ENCODE measurements at regions not wholly inside any gene's neighbourhood (a gene's known extent, or its start where the extent isn't known, plus 50 kb on each side); places are given as distances from the start of the nearest gene placed in this dataset.

- DNase-seq (ENCODE audit: low spot score): no peak
These were observed 107.1 kb upstream of the UBE2E2 start for GRCh38 chr3:23096041-23096440.

- DNase-seq (ENCODE audit: low spot score): no peak
These were observed 104.1 kb upstream of the UBE2E2 start for GRCh38 chr3:23099021-23099420.

GRCh38 chr3:23099677-23100076, 103.5 kb upstream of the UBE2E2 start:
- no peak for DNase-seq (ENCODE audit: low spot score)

- DNase-seq (ENCODE audit: low spot score): no peak
These were observed 103.0 kb upstream of the UBE2E2 start for GRCh38 chr3:23100106-23100505.

- DNase-seq (ENCODE audit: low spot score): no peak
These were observed 99.4 kb upstream of the UBE2E2 start for GRCh38 chr3:23103764-23104163.

GRCh38 chr3:23105048-23105447, 98.1 kb upstream of the UBE2E2 start:
- DNase-seq (ENCODE audit: low spot score): no peak

GRCh38 chr3:23106666-23107065, 96.5 kb upstream of the UBE2E2 start:
- DNase-seq (ENCODE audit: low spot score): no peak

- no peak for DNase-seq (ENCODE audit: low spot score)
These were observed 95.9 kb upstream of the UBE2E2 start for GRCh38 chr3:23107221-23107620.

GRCh38 chr3:23108451-23109057, 94.6 kb upstream of the UBE2E2 start:
- DNase-seq (ENCODE audit: low spot score): no peak

GRCh38 chr3:23111286-23111685, 91.8 kb upstream of the UBE2E2 start:
- no peak for DNase-seq (ENCODE audit: low spot score)

- no peak for DNase-seq (ENCODE audit: low spot score)
These were observed 91.3 kb upstream of the UBE2E2 start for GRCh38 chr3:23111797-23112196.

- DNase-seq (ENCODE audit: low spot score): no peak
These were observed 90.6 kb upstream of the UBE2E2 start for GRCh38 chr3:23112491-23112890.

GRCh38 chr3:23113455-23114171, 89.5 kb upstream of the UBE2E2 start:
- DNase-seq (ENCODE audit: low spot score): no peak

GRCh38 chr3:23114432-23114831, 88.7 kb upstream of the UBE2E2 start:
- no peak for DNase-seq (ENCODE audit: low spot score)

- DNase-seq (ENCODE audit: low spot score): peak; percentile 23
These were observed 87.8 kb upstream of the UBE2E2 start for GRCh38 chr3:23115171-23115877.

- no peak for DNase-seq (ENCODE audit: low spot score)
These were observed 86.9 kb upstream of the UBE2E2 start for GRCh38 chr3:23116081-23116837.

- no peak for DNase-seq (ENCODE audit: low spot score)
These were observed 85.3 kb upstream of the UBE2E2 start for GRCh38 chr3:23117856-23118255.

- DNase-seq (ENCODE audit: low spot score): no peak
These were observed 75.9 kb upstream of the UBE2E2 start for GRCh38 chr3:23127196-23127595.

- no peak for DNase-seq (ENCODE audit: low spot score)
These were observed 74.5 kb upstream of the UBE2E2 start for GRCh38 chr3:23128655-23129054.

GRCh38 chr3:23129117-23129516, 74.0 kb upstream of the UBE2E2 start:
- no peak for DNase-seq (ENCODE audit: low spot score)

GRCh38 chr3:23129817-23130216, 73.3 kb upstream of the UBE2E2 start:
- peak; percentile 8 for DNase-seq (ENCODE audit: low spot score)

GRCh38 chr3:23130406-23130805, 72.7 kb upstream of the UBE2E2 start:
- no peak for DNase-seq (ENCODE audit: low spot score)
